Glutamatergic neuron (in vitro differentiated cells): ENCODE measurements at regions not wholly inside any gene's neighbourhood (a gene's known extent, or its start where the extent isn't known, plus 50 kb on each side); places are given as distances from the start of the nearest gene placed in this dataset.
"Not testable (repeated sequence)": the region's sequence is repeated elsewhere in the genome, so short reads cannot be mapped to it uniquely, and the experiment has no call there.

Experiments used
- DNase-seq: peaks from one replicate; pipeline ENCODE4 v3.0.0; 2022
- H3K27ac Mint-ChIP-seq: one replicate; pipeline ENCODE4 v1.8.0; 2020; ENCODE audit warnings: mild to moderate bottlenecking, mixed read lengths, inconsistent platforms; ENCODE audit not compliant: unreplicated experiment
- H3K27me3 Mint-ChIP-seq: one replicate; pipeline ENCODE4 v1.8.0; 2020; ENCODE audit warnings: mild to moderate bottlenecking, moderate library complexity, mixed read lengths, inconsistent platforms; ENCODE audit not compliant: unreplicated experiment
- H3K36me3 Mint-ChIP-seq: one replicate; pipeline ENCODE4 v1.8.0; 2020; ENCODE audit warnings: mild to moderate bottlenecking, mixed read lengths, inconsistent platforms; ENCODE audit not compliant: unreplicated experiment
- H3K4me1 Mint-ChIP-seq: one replicate; pipeline ENCODE4 v1.8.0; 2020; ENCODE audit warnings: mild to moderate bottlenecking, low read depth, mixed read lengths, inconsistent platforms; ENCODE audit not compliant: unreplicated experiment
- H3K4me3 Mint-ChIP-seq: one replicate; pipeline ENCODE4 v1.8.0; 2020; ENCODE audit warnings: mild to moderate bottlenecking, mixed read lengths, inconsistent platforms; ENCODE audit not compliant: unreplicated experiment
- H3K9me3 Mint-ChIP-seq: one replicate; pipeline ENCODE4 v1.8.0; 2020; ENCODE audit warnings: mild to moderate bottlenecking, moderate library complexity, mixed read lengths, inconsistent platforms; ENCODE audit not compliant: unreplicated experiment
- TF ChIP-seq, protein P1 (sequence below): fragments of 200-600 bp; sonication (generic); IDR thresholded peaks from one replicate; pipeline ENCODE4 v1.5.0; 2021; ENCODE audit not compliant: partially characterized antibody, unreplicated experiment

DNA sequence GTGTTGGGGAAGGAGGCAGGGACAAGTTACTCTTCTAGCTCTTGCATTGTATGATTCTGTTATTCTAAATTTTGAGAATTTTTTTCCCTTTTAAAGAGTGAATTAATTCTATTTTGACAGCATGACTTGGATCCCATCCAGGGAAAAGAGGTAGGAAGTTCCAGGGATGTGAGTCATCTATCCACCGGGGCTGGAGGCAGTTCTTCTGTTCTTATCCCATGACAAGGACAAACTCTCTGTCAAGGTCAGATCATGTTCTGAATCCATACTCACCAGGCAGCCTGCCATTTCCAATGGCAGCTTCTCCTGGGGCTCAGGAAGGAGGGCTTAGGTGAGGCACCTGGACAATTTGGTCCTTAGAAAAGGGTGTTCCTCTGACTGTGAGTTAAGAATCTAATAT is 132.0 kb upstream of the MED14 start:
- H3K36me3 Mint-ChIP-seq, result no peaks in the 10 kb centered on the region
- DNase-seq, result no peak
- H3K27me3 Mint-ChIP-seq, result no peaks in the 10 kb centered on the region
- no peaks in the 10 kb centered on the region for H3K4me1 Mint-ChIP-seq
- H3K27ac Mint-ChIP-seq, result no peak overlapping the region
- TF ChIP-seq, protein P1, sequence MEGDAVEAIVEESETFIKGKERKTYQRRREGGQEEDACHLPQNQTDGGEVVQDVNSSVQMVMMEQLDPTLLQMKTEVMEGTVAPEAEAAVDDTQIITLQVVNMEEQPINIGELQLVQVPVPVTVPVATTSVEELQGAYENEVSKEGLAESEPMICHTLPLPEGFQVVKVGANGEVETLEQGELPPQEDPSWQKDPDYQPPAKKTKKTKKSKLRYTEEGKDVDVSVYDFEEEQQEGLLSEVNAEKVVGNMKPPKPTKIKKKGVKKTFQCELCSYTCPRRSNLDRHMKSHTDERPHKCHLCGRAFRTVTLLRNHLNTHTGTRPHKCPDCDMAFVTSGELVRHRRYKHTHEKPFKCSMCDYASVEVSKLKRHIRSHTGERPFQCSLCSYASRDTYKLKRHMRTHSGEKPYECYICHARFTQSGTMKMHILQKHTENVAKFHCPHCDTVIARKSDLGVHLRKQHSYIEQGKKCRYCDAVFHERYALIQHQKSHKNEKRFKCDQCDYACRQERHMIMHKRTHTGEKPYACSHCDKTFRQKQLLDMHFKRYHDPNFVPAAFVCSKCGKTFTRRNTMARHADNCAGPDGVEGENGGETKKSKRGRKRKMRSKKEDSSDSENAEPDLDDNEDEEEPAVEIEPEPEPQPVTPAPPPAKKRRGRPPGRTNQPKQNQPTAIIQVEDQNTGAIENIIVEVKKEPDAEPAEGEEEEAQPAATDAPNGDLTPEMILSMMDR, result no peak
- H3K4me3 Mint-ChIP-seq, result no peak overlapping the region
- peaks cover 3% of the 10 kb centered on the region for H3K9me3 Mint-ChIP-seq

DNA sequence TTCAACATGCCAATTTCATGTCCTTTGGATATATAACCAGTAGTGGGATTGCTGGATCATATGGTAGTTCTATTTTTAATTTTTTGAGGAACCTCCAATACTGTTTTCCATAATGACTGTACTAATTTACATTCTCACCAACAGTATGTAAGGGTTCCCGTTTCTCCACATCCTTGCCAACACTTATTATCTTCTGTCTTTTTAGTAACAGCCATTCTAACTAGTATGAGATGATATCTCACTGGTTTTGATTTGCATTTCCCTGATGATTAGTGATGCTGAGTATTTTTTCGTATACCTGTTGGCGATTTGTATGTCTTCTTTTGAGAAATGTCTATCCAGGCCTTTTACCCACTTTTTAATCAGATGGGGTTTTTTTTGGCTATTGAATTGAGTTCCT is 133.5 kb upstream of the MED14 start:
- Mint-ChIP-seq H3K27ac (no peak overlapping the region), H3K4me1 (no peaks in the 10 kb centered on the region), H3K27me3 (no peaks in the 10 kb centered on the region), H3K36me3 (no peaks in the 10 kb centered on the region), H3K9me3 (peaks cover 3% of the 10 kb centered on the region), H3K4me3 (no peak overlapping the region)
- TF ChIP-seq, protein P1, result no peak
- DNase-seq, result no peak

DNA sequence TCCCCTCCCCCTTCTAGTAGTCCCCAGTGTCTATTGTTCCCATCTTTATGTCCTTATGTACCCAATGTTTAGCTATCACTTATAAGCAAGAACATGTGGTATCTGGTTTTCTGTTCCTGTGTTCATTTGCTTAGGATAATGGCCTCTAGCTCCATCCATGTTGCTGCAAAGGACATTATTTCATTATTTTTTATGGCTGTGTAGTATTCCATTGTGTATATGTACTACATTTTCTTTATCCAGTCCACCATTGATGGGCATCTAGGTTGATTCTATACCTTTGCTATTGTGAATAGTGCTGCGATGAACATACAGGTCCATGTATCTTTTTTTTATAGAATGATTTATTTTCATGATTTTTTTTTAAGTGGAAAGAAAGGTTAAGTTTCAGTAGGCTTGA is 135.6 kb upstream of the MED14 start:
- H3K4me3 Mint-ChIP-seq, H3K27me3 Mint-ChIP-seq, H3K36me3 Mint-ChIP-seq, H3K27ac Mint-ChIP-seq, H3K9me3 Mint-ChIP-seq, H3K4me1 Mint-ChIP-seq, DNase-seq: not testable (repeated sequence)

DNA sequence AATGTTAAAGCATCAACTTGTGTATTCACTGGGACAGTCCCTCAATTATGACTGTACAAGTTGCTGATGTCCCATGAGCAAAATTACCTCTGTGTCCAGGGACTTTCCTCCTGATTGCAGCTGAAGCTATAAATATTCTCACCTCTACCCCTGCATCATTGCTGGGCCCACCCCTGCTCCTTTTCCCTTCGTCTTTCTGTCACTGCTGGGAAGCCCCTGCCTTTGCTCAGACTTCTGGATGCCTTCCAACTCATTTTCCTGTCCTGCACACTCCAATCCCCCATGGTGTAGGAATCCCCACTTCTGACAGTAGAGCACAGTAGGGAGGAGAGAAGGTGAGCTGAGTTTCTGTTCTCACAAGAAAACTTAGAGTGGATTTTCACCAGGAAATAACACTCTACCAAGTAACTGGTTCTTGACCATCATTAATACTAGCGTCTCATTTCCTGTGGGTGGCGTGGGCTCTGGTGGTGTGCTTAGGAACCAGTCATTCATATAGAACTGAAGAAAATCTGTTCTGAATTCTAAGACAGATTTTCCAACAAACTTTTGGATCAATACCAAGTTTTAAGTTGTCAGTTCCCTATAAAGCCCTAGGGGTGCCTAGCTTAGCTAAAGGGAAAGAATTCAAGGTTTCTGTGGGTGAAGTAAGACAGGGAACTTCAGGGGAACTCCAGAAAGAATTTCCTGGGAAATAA is 136.2 kb upstream of the MED14 start:
- H3K4me1 Mint-ChIP-seq, result no peaks in the 10 kb centered on the region
- no peak for DNase-seq
- TF ChIP-seq, protein P1, result no peak
- H3K27ac Mint-ChIP-seq, result no peak overlapping the region
- no peaks in the 10 kb centered on the region for H3K27me3 Mint-ChIP-seq
- H3K9me3 Mint-ChIP-seq, result no peaks in the 10 kb centered on the region
- H3K36me3 Mint-ChIP-seq, result no peaks in the 10 kb centered on the region
- H3K4me3 Mint-ChIP-seq, result no peak overlapping the region

DNA sequence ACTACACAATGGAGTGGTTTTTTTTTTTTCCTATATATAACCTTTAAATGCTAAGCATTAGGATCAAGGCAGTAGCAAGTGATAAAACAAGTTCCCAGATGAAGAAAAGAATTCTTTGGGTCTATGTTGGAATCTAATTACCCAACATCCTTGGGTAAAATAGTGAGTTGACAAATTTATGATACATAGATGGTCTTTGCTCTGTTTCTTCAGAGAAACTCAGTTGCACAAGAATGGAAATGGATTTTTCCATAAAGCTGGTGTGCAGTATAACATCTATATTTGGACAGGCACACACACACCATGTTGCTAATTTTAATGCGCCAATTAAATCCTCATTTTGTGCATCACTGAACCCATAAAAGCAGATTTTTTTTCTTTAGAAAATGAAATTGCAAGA is 137.0 kb upstream of the MED14 start:
- H3K4me3 Mint-ChIP-seq, result no peak overlapping the region
- TF ChIP-seq, protein P1, result no peak
- no peaks in the 10 kb centered on the region for H3K36me3 Mint-ChIP-seq
- H3K27ac Mint-ChIP-seq, result no peak overlapping the region
- H3K4me1 Mint-ChIP-seq, result no peaks in the 10 kb centered on the region
- no peaks in the 10 kb centered on the region for H3K9me3 Mint-ChIP-seq
- no peaks in the 10 kb centered on the region for H3K27me3 Mint-ChIP-seq
- DNase-seq, result no peak

DNA sequence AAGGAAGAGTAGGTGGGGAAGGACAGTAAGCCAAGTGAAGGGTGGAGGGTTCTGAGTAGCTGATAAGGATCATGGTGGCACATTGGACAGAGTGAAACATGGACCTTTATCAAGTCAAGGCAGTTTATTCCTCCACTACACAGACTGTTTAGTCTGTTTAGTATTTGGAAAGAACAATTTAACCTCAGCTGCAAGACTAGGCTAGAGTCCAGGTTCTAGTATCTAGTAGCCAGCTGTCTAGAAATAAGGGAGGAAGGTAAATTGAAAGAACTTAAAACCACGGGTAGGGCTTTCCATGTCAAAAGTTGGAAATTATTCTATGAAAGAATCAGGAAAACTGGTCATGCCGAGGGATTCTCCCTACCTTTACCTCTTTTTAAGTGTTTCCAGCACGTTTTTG is 140.1 kb upstream of the MED14 start:
- Mint-ChIP-seq H3K36me3 (peaks cover 4% of the 10 kb centered on the region), H3K4me3 (no peak overlapping the region), H3K27ac (no peak overlapping the region), H3K4me1 (peaks cover 4% of the 10 kb centered on the region), H3K9me3 (no peaks in the 10 kb centered on the region), H3K27me3 (no peaks in the 10 kb centered on the region)
- DNase-seq, result no peak
- TF ChIP-seq, protein P1, result no peak
